Epidermal melanocyte (primary cell): ENCODE measurements at regions not wholly inside any gene's neighbourhood (a gene's known extent, or its start where the extent isn't known, plus 50 kb on each side); places are given as distances from the start of the nearest gene placed in this dataset.
A peak's percentile ranks its signal among the peaks of the same experiment; 100 is the strongest.
"Not testable (repeated sequence)": the region's sequence is repeated elsewhere in the genome, so short reads cannot be mapped to it uniquely, and the experiment has no call there.

Experiments used
- DNase-seq: peaks from one replicate; pipeline ENCODE4 v3.0.0; 2011; ENCODE audit warnings: low spot score; ENCODE audit not compliant: insufficient read length

DNA sequence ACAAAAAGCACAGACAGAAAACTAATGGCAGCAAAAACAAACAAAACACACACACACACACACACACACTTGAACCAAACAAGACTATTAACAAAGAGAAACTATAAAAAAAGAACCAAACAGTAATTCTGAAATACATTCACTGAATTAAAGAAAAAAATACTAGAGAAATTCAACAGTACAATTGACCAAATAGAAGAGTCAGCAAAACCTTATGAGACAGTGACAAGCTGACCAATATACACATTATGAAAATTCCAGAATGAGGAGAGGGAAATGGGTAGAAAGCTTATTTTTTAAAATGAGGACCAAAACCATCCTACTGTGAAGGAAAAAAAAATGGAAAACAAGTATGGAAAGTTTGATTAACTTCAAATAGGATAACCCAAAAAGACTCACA lies 212.2 kb upstream of the BTBD3 start:
- no peak for DNase-seq

GRCh38 chr20:11708223-11708622 lies 209.5 kb upstream of the BTBD3 start:
- DNase-seq, result not testable (repeated sequence)

GRCh38 chr20:11711214-11711613 lies 206.5 kb upstream of the BTBD3 start:
- no peak for DNase-seq

DNA sequence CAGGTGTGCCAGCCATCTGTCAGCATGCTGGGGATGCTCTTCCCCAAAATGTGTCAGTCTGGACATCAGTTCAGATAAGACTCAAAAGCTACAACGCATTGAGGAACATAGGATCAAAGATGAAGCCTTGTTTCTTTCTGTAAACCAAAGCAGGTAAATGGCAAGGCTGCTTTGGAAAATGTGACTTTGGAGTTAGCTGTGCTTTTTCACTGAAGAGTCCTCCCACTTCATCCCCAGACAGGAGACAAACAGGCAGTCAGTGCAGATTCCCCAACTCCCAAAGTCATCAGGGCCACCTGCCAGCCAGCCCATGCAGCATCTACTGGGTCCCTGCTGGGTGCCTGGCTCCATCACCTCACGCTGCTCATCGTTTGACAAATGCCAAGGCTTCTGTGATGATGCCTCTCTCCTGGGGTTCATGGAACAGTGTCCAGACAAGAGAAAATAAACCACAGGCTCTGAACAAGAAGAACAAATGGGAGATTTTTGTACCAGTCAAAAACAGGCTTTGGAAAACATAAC lies 205.0 kb upstream of the BTBD3 start:
- DNase-seq, result no peak

DNA sequence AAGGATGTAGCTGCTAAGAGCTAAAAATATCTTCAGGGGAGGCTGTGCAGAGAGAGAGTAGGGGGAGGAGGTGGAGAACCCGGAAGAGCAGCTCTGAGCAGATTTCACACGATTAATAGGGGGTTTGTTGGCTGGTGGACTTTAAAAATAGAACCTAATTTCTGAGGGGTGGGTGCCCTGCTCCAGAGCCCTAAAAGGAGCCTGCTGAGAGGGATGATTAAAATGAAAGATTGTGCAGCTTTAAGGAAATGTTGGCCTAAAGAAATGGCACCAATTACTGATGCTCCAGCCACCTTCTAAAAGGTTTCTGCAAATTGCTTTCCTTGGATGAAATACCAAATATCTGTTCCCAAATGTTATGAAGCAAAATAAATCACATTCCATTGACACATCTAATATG lies 202.8 kb upstream of the BTBD3 start:
- no peak for DNase-seq

GRCh38 chr20:11716239-11716944 lies 201.3 kb upstream of the BTBD3 start:
- DNase-seq, result peak; percentile 30

DNA sequence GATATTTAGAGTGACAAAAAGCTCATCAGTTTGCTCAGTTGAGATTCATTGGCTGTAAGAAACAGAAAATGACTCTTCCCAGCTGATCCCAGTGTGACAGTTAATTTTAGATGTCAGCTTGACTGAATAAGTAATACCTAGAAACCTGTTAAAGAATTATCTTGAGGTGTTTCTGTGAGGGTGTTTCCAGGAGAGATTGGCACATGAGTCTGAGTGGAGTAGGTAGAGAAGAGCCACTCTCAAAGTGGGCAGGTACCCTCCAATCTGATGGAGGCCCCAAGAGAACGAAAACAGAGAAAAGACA lies 200.8 kb upstream of the BTBD3 start:
- DNase-seq, result no peak

DNA sequence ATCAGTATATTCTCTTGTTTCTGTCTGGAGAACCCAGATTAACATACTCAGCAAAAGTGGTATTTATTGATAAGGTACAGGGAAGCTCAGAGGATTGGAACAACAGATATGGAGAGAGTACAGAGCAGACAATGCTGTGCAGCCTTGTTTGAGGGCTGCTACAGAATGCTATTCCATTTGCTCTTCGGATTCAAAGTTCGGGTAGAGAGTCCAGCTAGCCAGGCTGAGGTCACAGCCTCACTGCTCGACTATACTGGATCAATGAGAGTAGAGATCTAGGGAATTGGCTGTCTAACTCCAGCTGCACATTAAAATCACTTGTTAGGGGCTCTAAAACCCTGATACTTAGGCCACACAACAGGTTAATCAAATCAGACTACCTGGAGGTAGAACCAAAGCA lies 200.1 kb upstream of the BTBD3 start:
- DNase-seq, result no peak

GRCh38 chr20:11718474-11719094 lies 199.1 kb upstream of the BTBD3 start:
- DNase-seq, result no peak

DNA sequence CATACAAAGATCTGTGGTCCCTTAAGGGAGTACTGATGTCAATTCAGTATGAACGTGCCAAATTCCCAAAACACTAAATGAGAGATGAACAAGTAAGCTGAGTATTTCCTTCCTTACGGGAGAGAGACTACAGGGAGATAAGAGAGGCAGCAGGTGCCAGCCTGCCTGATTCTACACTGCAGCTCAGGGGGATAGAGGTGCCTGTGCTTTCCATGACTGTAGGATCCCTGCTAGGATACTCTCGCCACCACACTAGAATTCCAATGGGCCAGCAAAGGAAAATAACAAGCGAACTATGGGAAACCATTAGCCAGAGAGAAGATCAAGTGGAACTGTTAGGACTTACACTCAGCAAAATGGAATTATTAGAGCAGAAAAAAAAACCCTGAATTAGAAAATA lies 198.5 kb upstream of the BTBD3 start:
- DNase-seq, result no peak

- no peak for DNase-seq
These were observed 196.3 kb upstream of the BTBD3 start for GRCh38 chr20:11721411-11721810.

DNA sequence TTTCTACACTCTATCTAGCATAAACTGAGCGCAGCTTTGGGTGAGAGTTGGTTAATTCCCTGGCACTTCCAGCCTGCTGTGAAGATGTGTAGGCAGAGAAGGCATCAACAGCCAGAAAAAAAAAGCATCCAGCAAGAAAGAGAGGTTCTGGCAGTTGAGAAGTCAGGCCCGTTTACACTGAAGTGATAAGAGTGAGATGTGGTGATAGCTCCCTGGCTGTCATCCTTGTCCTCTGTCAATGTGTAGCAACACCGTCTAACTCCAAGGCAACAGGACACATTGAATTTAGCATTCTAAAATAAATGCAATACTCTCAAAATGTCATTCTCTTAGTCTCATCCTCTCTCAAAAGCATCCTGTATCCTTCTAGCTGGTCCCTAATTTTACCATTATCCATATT lies 193.6 kb upstream of the BTBD3 start:
- no peak for DNase-seq

- no peak for DNase-seq
These were observed 191.7 kb upstream of the BTBD3 start for GRCh38 chr20:11726026-11726425.

GRCh38 chr20:11727708-11728107 lies 190.0 kb upstream of the BTBD3 start:
- DNase-seq, result no peak

DNA sequence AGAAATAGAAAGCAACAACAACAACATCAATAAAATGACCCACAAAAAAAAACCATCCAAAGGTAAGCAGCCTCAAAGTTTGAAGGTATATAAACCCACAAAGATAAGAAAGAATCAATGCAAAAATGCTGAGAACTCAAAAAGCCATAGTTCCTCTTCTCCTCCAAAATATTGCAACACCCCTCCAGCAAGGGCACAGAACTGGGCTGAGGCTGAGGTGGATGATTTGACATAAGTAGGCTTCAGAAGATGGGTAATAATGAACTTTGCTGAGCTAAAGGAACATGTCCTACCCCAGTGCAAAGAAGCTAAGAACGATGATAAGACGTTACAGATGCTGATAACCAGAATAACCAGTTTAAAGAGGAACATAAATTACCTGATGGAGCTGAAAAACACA lies 188.8 kb upstream of the BTBD3 start:
- DNase-seq, result no peak

- DNase-seq, result no peak
These were observed 187.9 kb upstream of the BTBD3 start for GRCh38 chr20:11729806-11730205.

- no peak for DNase-seq
These were observed 183.3 kb upstream of the BTBD3 start for GRCh38 chr20:11734431-11734830.

GRCh38 chr20:11738852-11739251 lies 178.8 kb upstream of the BTBD3 start:
- no peak for DNase-seq

- DNase-seq, result no peak
These were observed 176.7 kb upstream of the BTBD3 start for GRCh38 chr20:11740975-11741374.

- DNase-seq, result no peak
These were observed 172.5 kb upstream of the BTBD3 start for GRCh38 chr20:11745145-11745544.

DNA sequence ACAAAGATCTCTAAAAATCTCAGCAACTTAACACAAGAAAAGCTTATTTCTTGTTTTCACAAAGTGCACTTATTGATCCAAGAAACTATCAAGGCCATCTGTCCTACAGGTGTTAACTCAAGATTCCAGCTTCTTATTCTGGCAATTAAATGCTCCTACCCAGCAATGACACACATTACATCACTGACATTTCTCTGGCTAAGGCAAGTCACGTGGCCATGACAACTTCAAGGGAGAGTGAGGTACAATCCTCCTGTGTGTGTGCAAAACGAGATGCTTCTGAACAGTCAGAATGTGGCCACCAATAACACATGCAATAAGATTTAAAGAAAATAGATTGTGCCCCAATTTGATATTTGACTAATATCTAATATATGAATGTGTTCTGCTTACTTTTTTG lies 169.3 kb upstream of the BTBD3 start:
- no peak for DNase-seq

DNA sequence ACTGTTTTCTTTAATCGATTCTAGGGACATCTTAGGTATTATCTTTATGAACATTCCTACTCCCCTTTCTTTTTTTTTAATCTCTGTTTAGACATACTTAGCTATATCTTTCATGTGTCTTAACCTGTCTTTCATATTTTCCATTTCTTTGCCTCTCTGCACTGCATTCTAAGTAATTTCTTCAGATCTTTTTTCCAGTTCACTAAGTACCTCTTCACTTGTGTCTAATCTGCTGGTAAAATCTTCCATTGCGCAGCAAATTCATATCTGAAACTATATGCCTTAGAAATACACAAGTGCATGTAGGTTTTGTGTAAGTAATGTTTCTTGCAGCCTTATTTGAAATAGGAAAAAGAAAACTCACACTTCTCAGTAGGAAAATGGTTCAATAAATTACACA lies 165.4 kb upstream of the BTBD3 start:
- no peak for DNase-seq

GRCh38 chr20:11753155-11753554 lies 164.5 kb upstream of the BTBD3 start:
- no peak for DNase-seq
